ENCODE measurements at regions not wholly inside any gene's neighbourhood (a gene's known extent, or its start where the extent isn't known, plus 50 kb on each side); places are given as distances from the start of the nearest gene placed in this dataset.

GRCh38 chr2:225173909-225174308 is 131.6 kb upstream of the DOCK10 start:
- TF ChIP-seq ZBTB33 (IDR thresholded peaks at IDR 0.05), result no peak
- no peak for TF ChIP-seq CTCF (IDR thresholded peaks at IDR 0.05; ENCODE audit: low read depth, low read length, missing input control)
- no peak for TF ChIP-seq SP1 (IDR thresholded peaks at IDR 0.05)
- no peak for TF ChIP-seq ATF3 (IDR thresholded peaks at IDR 0.05)
- no peak for TF ChIP-seq RAD21 (IDR thresholded peaks at IDR 0.05)
- TF ChIP-seq TAF1 (conservative IDR thresholded peaks at IDR 0.05), result no peak
- TF ChIP-seq REST (IDR thresholded peaks at IDR 0.05), result no peak
- no peak for TF ChIP-seq YY1 (IDR thresholded peaks at IDR 0.05)
- TF ChIP-seq FOXA1 (IDR thresholded peaks at IDR 0.05), result no peak
- TF ChIP-seq MAX (IDR thresholded peaks at IDR 0.05), result no peak
- no peak for TF ChIP-seq EGR1 (IDR thresholded peaks at IDR 0.05; ENCODE audit: low read depth in 2 of 2)
- TF ChIP-seq GABPA (IDR thresholded peaks at IDR 0.05 in 1 of 2, conservative IDR thresholded peaks at IDR 0.05 in 1 of 2), result no peak
- TF ChIP-seq JUND (IDR thresholded peaks at IDR 0.05), result no peak
- no peak for TF ChIP-seq RXRA (IDR thresholded peaks at IDR 0.05)

All from liver (tissue), 3 donors.